KBM-7 (cell line): ENCODE measurements at regions not wholly inside any gene's neighbourhood (a gene's known extent, or its start where the extent isn't known, plus 50 kb on each side); places are given as distances from the start of the nearest gene placed in this dataset.
"Not testable (repeated sequence)": the region's sequence is repeated elsewhere in the genome, so short reads cannot be mapped to it uniquely, and the experiment has no call there.

Experiments
- DNase-seq: peaks from one replicate; pipeline ENCODE4 v3.0.0-alpha.2; 2015
- in situ Hi-C: fragments of 300-500 bp; cut with MboI; formaldehyde crosslinking; loops from 2 replicates; pipeline ENCODE4 v1.14.3; 2020; ENCODE audit warnings: low sequenced_read_pairs, low pct_unique_long_range_greater_than_20kb, mixed read lengths

- in situ Hi-C loops = no loop called here
- DNase-seq = no peak
These were observed 1310.1 kb downstream of the EPHA7 start for GRCh38 chr6:92109256-92109655.

- DNase-seq = no peak
- in situ Hi-C loops = no loop called here
These were observed 1332.6 kb downstream of the EPHA7 start for GRCh38 chr6:92086750-92087149.

DNA sequence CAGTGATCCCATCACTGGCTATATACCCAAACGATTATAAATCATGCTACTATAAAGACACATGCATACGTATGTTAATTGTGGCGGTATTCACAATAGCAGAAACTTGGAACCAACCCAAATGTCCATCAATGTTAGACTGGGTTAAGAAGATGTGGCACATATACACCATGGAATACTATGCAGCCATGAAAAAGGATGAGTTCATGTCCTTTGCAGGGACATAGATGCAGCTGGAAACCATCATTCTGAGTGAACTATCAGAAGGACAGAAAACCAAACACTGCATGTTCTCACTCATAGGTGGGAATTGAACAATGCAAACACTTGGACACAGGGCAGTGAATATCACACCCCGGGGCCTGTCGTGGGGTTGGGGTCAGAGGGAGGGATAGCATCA lies 1335.4 kb downstream of the EPHA7 start:
- DNase-seq, in situ Hi-C loops: not testable (repeated sequence)

DNA sequence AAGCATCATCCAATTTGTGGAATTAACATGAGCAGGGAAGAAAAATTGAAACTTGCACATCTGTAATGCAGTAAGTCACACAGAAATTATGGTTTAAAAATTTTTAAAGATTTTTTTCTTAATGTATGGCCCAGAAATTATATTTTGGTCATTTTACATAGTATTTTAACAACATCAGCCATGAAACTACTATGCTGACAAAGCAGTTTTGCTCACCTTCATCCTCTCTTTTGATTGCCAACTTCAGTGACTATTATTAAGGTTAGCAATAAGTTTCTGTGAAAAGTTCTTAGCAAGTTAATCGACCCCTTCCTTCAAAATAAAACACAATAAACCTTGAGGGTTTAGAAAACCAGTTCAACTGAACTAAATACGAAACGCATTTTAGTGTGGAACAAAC lies 1347.0 kb downstream of the EPHA7 start:
- in situ Hi-C loops = no loop called here
- DNase-seq = no peak

- DNase-seq = no peak
- in situ Hi-C loops = no loop called here
These were observed 1349.6 kb downstream of the EPHA7 start for GRCh38 chr6:92069781-92070180.

DNA sequence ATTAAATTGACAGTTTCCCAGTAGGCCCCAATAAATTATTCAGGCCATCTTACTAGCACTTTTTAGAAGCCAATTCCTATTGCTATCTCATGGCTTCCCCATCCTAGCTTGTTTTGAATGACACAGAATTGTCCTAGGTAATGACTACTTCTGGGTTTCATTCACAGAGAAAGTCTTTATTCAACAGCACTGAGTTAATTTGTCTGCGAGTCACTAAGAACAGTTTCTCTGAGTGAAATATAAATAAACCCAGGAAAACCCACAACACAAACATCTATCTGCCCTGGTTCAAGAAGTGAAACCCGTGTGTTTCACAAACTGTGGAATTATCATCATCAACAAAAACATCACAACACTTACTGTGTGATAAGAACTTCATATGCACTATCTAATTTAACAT lies 1366.8 kb downstream of the EPHA7 start:
- DNase-seq = no peak
- in situ Hi-C loops = no loop called here

GRCh38 chr6:92050216-92050615 lies 1369.1 kb downstream of the EPHA7 start:
- in situ Hi-C loops = no loop called here
- no peak for DNase-seq

- DNase-seq = no peak
- in situ Hi-C loops = no loop called here
These were observed 1371.5 kb downstream of the EPHA7 start for GRCh38 chr6:92047860-92048259.

- in situ Hi-C loops = no loop called here
These were observed 1372.1 kb downstream of the EPHA7 start for GRCh38 chr6:92047152-92047850.

DNA sequence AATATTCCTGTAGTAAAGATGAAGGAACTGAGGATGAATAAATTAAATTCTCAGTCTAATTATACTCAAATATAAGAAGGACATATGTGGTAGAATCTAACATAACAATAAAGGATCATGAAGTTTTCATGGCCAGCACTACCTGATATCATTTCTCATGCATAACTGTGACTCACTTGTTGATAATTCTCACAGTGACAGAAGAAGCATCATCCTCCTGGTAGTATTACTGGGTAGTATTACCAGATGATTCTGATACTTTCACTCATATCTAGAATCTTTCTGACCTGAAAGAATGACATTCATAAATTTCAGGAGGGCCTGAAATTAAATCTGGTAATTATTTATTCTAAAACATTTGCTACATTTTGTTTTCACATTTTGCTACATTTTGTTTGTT lies 1375.0 kb downstream of the EPHA7 start:
- no peak for DNase-seq
- in situ Hi-C loops = no loop called here

More at GRCh38 chr6:92047152-92047850, 1372.1 kb downstream of the EPHA7 start:
- DNase-seq = no peak

DNA sequence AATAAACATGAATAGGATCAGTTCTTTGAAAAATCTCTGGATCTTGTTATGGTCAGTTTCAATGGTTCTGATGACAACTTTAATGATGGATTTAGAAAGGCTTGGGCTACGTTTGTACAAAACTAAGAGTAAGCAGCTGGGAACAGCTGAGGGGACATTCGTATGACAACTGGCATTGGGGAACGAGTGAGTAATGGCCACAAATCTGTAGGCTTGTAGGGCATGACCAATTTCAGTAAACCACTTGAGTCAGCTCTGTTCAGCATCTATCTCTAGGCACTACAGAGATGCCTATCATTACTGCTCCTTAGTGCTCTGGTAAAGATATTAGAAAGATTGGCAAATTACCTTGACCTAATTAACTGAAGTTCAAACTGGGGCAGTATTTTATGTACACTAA lies 1375.6 kb downstream of the EPHA7 start:
- no peak for DNase-seq
- in situ Hi-C loops = no loop called here

GRCh38 chr6:92026878-92027277 lies 1392.5 kb downstream of the EPHA7 start:
- in situ Hi-C loops = no loop called here
- no peak for DNase-seq

GRCh38 chr6:92024881-92025280 lies 1394.5 kb downstream of the EPHA7 start:
- no peak for DNase-seq
- in situ Hi-C loops = no loop called here

GRCh38 chr6:92024110-92024509 lies 1395.2 kb downstream of the EPHA7 start:
- DNase-seq = no peak
- in situ Hi-C loops = no loop called here

DNA sequence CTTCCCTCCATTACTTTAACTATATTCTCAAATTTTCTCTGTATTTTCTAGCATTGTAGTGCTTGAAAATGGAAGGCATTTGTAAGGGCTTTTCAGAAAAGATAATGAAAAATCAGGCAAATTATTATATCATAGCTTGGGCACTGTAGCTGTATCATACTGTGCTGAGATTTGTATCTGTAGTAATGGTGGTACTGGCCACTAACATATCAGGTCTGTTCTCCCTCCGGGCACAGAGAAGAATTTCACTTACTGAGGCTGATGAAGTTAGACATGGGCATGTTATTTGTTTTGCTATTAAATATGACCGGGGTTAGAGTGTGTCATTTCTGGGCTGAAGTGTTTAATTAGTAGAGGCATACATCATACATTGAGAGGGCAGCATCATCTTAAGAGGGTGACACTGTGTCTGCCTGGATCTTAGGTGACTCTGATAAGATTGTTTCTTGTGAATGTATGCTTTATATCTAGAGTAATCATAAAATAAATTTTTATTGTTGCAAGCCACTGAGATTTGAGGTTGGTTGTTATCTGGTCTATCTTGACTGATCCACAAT lies 1395.9 kb downstream of the EPHA7 start:
- DNase-seq = no peak
- in situ Hi-C loops = no loop called here

- in situ Hi-C loops = no loop called here
- DNase-seq = no peak
These were observed 1407.6 kb downstream of the EPHA7 start for GRCh38 chr6:92011681-92012245.

- no peak for DNase-seq
- in situ Hi-C loops = no loop called here
These were observed 1410.4 kb downstream of the EPHA7 start for GRCh38 chr6:92008757-92009502.

DNA sequence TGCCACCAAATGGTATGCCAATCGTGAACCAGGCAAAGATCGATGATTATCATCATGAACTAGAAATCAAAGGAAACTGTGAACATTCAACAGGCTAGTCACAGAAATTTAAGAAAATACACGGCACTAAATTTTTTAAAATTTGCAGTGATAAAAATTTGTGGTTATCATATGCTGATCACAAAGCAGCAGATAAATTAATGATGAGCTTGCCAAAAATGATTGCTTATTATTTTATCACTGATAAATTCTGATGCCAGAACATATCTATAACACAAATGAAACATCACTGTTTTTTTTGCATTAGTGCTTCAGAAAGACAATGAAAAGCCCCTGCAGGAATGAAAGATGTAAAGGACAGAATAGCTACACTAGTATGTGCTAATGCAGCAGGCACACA lies 1413.2 kb upstream of the MAP3K7 start:
- in situ Hi-C loops = no loop called here
- no peak for DNase-seq

DNA sequence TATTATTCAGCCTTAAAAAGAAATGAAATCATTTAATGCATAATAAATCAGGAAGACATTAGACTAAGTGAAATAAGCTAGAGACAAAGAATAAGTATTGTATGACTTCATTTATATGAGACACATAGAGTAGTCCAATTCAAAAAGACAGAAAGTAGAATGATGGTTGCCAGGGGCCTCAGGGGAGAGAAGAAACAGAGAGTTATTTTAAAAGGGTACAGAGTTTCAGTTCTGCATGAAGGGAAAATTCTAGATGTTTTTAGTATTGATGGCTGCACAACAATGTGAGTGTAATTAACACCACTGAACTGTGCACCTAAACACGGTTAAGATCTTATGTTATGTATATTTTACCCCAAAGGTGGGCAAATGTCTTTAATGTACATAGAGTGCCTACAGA lies 1407.9 kb upstream of the MAP3K7 start:
- in situ Hi-C loops = no loop called here
- no peak for DNase-seq

- DNase-seq = no peak
These were observed 1395.7 kb upstream of the MAP3K7 start for GRCh38 chr6:91982559-91982958.

More at GRCh38 chr6:91982559-91982958, 1395.7 kb upstream of the MAP3K7 start:
- in situ Hi-C loops = no loop called here
